B cell (primary cell): ENCODE measurements at regions not wholly inside any gene's neighbourhood (a gene's known extent, or its start where the extent isn't known, plus 50 kb on each side); places are given as distances from the start of the nearest gene placed in this dataset.

ENCODE experiments used
- EZH2 ChIP-seq: IDR thresholded peaks from 2 replicates; pipeline ENCODE4 v1.6.1; 2012; ENCODE audit warnings: borderline replicate concordance, low read depth, mild to moderate bottlenecking, moderate library complexity, low read length; ENCODE audit not compliant: insufficient read depth, poor library complexity, severe bottlenecking
- TF ChIP-seq, protein P1 (sequence below): fragments of 200-600 bp; IDR thresholded peaks from one replicate; pipeline ENCODE4 v1.8.0; 2022; ENCODE audit warnings: antibody characterized with exemption, mild to moderate bottlenecking

DNA sequence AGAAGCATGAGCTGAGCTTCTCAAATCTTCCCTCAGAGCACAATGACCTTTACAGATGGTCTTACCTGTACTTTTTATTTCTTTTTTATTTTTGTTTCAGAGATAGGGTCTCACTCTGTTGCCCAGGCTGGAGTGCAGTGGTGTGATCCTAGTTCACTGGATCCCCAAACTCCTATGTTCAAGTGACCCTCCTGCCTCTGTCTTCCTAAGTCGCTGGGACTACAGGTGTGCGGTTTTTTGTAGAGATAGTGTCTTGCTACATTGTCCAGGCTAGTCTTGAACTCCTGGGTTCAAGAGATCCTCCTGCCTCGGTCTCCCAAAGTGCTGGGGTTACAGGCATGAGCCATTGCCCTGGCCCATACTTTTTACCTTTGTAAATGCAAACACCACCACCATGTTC, 56.0 kb upstream of the LPGAT1 start:
- TF ChIP-seq, protein P1, sequence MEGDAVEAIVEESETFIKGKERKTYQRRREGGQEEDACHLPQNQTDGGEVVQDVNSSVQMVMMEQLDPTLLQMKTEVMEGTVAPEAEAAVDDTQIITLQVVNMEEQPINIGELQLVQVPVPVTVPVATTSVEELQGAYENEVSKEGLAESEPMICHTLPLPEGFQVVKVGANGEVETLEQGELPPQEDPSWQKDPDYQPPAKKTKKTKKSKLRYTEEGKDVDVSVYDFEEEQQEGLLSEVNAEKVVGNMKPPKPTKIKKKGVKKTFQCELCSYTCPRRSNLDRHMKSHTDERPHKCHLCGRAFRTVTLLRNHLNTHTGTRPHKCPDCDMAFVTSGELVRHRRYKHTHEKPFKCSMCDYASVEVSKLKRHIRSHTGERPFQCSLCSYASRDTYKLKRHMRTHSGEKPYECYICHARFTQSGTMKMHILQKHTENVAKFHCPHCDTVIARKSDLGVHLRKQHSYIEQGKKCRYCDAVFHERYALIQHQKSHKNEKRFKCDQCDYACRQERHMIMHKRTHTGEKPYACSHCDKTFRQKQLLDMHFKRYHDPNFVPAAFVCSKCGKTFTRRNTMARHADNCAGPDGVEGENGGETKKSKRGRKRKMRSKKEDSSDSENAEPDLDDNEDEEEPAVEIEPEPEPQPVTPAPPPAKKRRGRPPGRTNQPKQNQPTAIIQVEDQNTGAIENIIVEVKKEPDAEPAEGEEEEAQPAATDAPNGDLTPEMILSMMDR = no peak
- no peak for TF ChIP-seq EZH2
